Large intestine (tissue), 3 donors: ENCODE measurements at regions not wholly inside any gene's neighbourhood (a gene's known extent, or its start where the extent isn't known, plus 50 kb on each side); places are given as distances from the start of the nearest gene placed in this dataset.

Source experiments
- DNase-seq, 2 donors: peaks; one replicate each; pipeline versions ENCODE4 v3.0.0 to v3.0.0-alpha.2; 2013
- H3K27ac ChIP-seq: one replicate; pipeline ENCODE4 v1.5.1; 2013; ENCODE audit warnings: low read length
- H3K27me3 ChIP-seq: 2 replicates; pipeline ENCODE4 v1.6.1; 2013; ENCODE audit warnings: low read length; ENCODE audit not compliant: control insufficient read depth, insufficient read depth
- H3K36me3 ChIP-seq: 2 replicates; pipeline ENCODE4 v1.6.1; 2013; ENCODE audit warnings: low read length; ENCODE audit not compliant: control insufficient read depth, insufficient read depth
- H3K4me1 ChIP-seq: one replicate; pipeline ENCODE4 v1.6.1; 2013; ENCODE audit warnings: low read length; ENCODE audit not compliant: control insufficient read depth, insufficient read depth
- H3K4me3 ChIP-seq: one replicate; pipeline ENCODE4 v1.5.1; 2013; ENCODE audit warnings: low read length
- H3K9me3 ChIP-seq: one replicate; pipeline ENCODE4 v1.6.1; 2013; ENCODE audit warnings: mild to moderate bottlenecking, low read depth, low read length, moderate library complexity; ENCODE audit not compliant: control insufficient read depth
- WGBS: methylation state at CpG from one replicate; pipeline ENCODE4 v1.1.5; 2013; ENCODE audit warnings: low lambda C conversion rate; ENCODE audit not compliant: insufficient coverage; 5-methylcytosine and 5-hydroxymethylcytosine counted together

- H3K4me3 ChIP-seq, result no peak overlapping the region
- H3K36me3 ChIP-seq, result no peaks in the 10 kb centered on the region
- no CpG with 5 or more reads among the region's 5 CpGs for WGBS
- H3K9me3 ChIP-seq, result no peaks in the 10 kb centered on the region
- no peak for DNase-seq
- H3K4me1 ChIP-seq, result no peaks in the 10 kb centered on the region
- no peak overlapping the region for H3K27ac ChIP-seq
- H3K27me3 ChIP-seq, result no peaks in the 10 kb centered on the region
These were observed 240.2 kb upstream of the CSF3R start for GRCh38 chr1:36722871-36723270.

GRCh38 chr1:36721261-36721660 lies 238.5 kb upstream of the CSF3R start:
- Histone ChIP-seq H3K4me1 (no peaks in the 10 kb centered on the region), H3K27me3 (no peaks in the 10 kb centered on the region), H3K9me3 (no peaks in the 10 kb centered on the region), H3K4me3 (no peak overlapping the region), H3K27ac (no peak overlapping the region), H3K36me3 (no peaks in the 10 kb centered on the region)
- no CpG with 5 or more reads among the region's 6 CpGs for WGBS
- no peak for DNase-seq

- DNase-seq, result no peak
- Histone ChIP-seq H3K4me1 (no peaks in the 10 kb centered on the region), H3K4me3 (no peak overlapping the region), H3K9me3 (no peaks in the 10 kb centered on the region), H3K27me3 (no peaks in the 10 kb centered on the region), H3K27ac (no peak overlapping the region), H3K36me3 (no peaks in the 10 kb centered on the region)
- 91% methylated on average over 1 of the region's 2 CpGs for WGBS
These were observed 234.7 kb upstream of the CSF3R start for GRCh38 chr1:36717431-36717830.

- no peak for DNase-seq
- H3K27me3 ChIP-seq, result peaks cover 12% of the 10 kb centered on the region
- no peaks in the 10 kb centered on the region for H3K9me3 ChIP-seq
- no CpG with 5 or more reads among the region's 2 CpGs for WGBS
- no peaks in the 10 kb centered on the region for H3K36me3 ChIP-seq
- no peaks in the 10 kb centered on the region for H3K4me1 ChIP-seq
- no peak overlapping the region for H3K27ac ChIP-seq
- H3K4me3 ChIP-seq, result no peak overlapping the region
These were observed 233.1 kb upstream of the CSF3R start for GRCh38 chr1:36715797-36716196.

GRCh38 chr1:36714301-36714700 lies 231.6 kb upstream of the CSF3R start:
- Histone ChIP-seq H3K4me3 (no peak overlapping the region), H3K27ac (no peak overlapping the region), H3K9me3 (no peaks in the 10 kb centered on the region), H3K4me1 (no peaks in the 10 kb centered on the region), H3K36me3 (no peaks in the 10 kb centered on the region), H3K27me3 (peaks cover 26% of the 10 kb centered on the region)
- no CpG with 5 or more reads among the region's 2 CpGs for WGBS
- DNase-seq, result no peak

GRCh38 chr1:36711480-36711879 lies 228.8 kb upstream of the CSF3R start:
- no CpG with 5 or more reads among the region's 2 CpGs for WGBS
- H3K4me3 ChIP-seq, result no peak overlapping the region
- H3K9me3 ChIP-seq, result no peaks in the 10 kb centered on the region
- H3K36me3 ChIP-seq, result no peaks in the 10 kb centered on the region
- no peaks in the 10 kb centered on the region for H3K4me1 ChIP-seq
- no peak for DNase-seq
- H3K27me3 ChIP-seq, result peaks cover 36% of the 10 kb centered on the region
- H3K27ac ChIP-seq, result no peak overlapping the region

GRCh38 chr1:36710951-36711350 lies 228.2 kb upstream of the CSF3R start:
- H3K4me1 ChIP-seq, result no peaks in the 10 kb centered on the region
- H3K4me3 ChIP-seq, result no peak overlapping the region
- H3K36me3 ChIP-seq, result no peaks in the 10 kb centered on the region
- 20% methylated on average over 2 of the region's 5 CpGs for WGBS
- no peaks in the 10 kb centered on the region for H3K9me3 ChIP-seq
- no peak overlapping the region for H3K27ac ChIP-seq
- H3K27me3 ChIP-seq, result peaks cover 41% of the 10 kb centered on the region
- DNase-seq, result no peak

- H3K36me3 ChIP-seq, result no peaks in the 10 kb centered on the region
- no peak overlapping the region for H3K27ac ChIP-seq
- peaks cover 44% of the 10 kb centered on the region for H3K27me3 ChIP-seq
- WGBS, result 100% methylated on average over 1 of the region's 17 CpGs
- H3K9me3 ChIP-seq, result no peaks in the 10 kb centered on the region
- H3K4me3 ChIP-seq, result no peak overlapping the region
- peak; percentile 3 to 4 for DNase-seq
- no peaks in the 10 kb centered on the region for H3K4me1 ChIP-seq
These were observed 227.3 kb upstream of the CSF3R start for GRCh38 chr1:36709869-36710481.

- H3K4me3 ChIP-seq, result no peak overlapping the region
- no peak overlapping the region for H3K27ac ChIP-seq
- H3K9me3 ChIP-seq, result no peaks in the 10 kb centered on the region
- H3K4me1 ChIP-seq, result no peaks in the 10 kb centered on the region
- peaks cover 49% of the 10 kb centered on the region for H3K27me3 ChIP-seq
- no peak for DNase-seq
- H3K36me3 ChIP-seq, result no peaks in the 10 kb centered on the region
- no CpG with 5 or more reads among the region's 7 CpGs for WGBS
These were observed 225.9 kb upstream of the CSF3R start for GRCh38 chr1:36708587-36708986.

GRCh38 chr1:36707221-36707620 lies 224.5 kb upstream of the CSF3R start:
- Histone ChIP-seq H3K4me1 (no peaks in the 10 kb centered on the region), H3K9me3 (no peaks in the 10 kb centered on the region), H3K27ac (no peak overlapping the region), H3K27me3 (peaks cover 48% of the 10 kb centered on the region), H3K4me3 (no peak overlapping the region), H3K36me3 (no peaks in the 10 kb centered on the region)
- WGBS, result 60% methylated on average over 1 of the region's 2 CpGs
- no peak for DNase-seq

- 80% methylated on average over 1 of the region's 10 CpGs for WGBS
- Histone ChIP-seq H3K4me3 (no peak overlapping the region), H3K4me1 (no peaks in the 10 kb centered on the region), H3K27ac (no peak overlapping the region), H3K36me3 (no peaks in the 10 kb centered on the region), H3K27me3 (peaks cover 40% of the 10 kb centered on the region), H3K9me3 (no peaks in the 10 kb centered on the region)
- DNase-seq, result no peak
These were observed 223.7 kb upstream of the CSF3R start for GRCh38 chr1:36706416-36706815.
